ENCODE measurements at regions not wholly inside any gene's neighbourhood (a gene's known extent, or its start where the extent isn't known, plus 50 kb on each side); places are given as distances from the start of the nearest gene placed in this dataset.

- Histone ChIP-seq H3K4me3 (ENCODE audit: low read depth, low read length) (no peak overlapping the region), H3K79me1 (ENCODE audit: low read length) (no peaks in the 10 kb centered on the region), H3K27ac (ENCODE audit: low read depth, low read length) (no peak overlapping the region), H2BK5ac (ENCODE audit: low read depth, low read length, poor library complexity) (no peak overlapping the region), H3K4me2 (ENCODE audit: low read length) (no peak overlapping the region), H3K23ac (ENCODE audit: low read length) (no peak overlapping the region), H2AK5ac (ENCODE audit: low read length) (no peak overlapping the region), H3K9me3 (ENCODE audit: insufficient read depth, low read depth, low read length) (no peaks in the 10 kb centered on the region), H3K79me2 (ENCODE audit: control insufficient read depth, insufficient read depth, low read length, poor library complexity) (no peaks in the 10 kb centered on the region), H3K18ac (ENCODE audit: low read length) (no peak overlapping the region), H4K8ac (ENCODE audit: low read depth, low read length) (no peak overlapping the region), H3K4ac (ENCODE audit: low read depth, low read length) (no peak overlapping the region), H3K9ac (ENCODE audit: low read length) (no peak overlapping the region), H3K27me3 (ENCODE audit: insufficient read depth, low read length) (no peaks in the 10 kb centered on the region), H3K36me3 (ENCODE audit: control insufficient read depth in 1 of 2, insufficient read depth in 2 of 2, low read length in 2 of 2) (no peaks in the 10 kb centered on the region), H3K4me1 (ENCODE audit: control insufficient read depth in 1 of 2, insufficient read depth in 2 of 2, low read length in 2 of 2) (no peaks in the 10 kb centered on the region), H3K14ac (ENCODE audit: low read length) (no peak overlapping the region), H2BK12ac (ENCODE audit: low read length) (no peak overlapping the region), H4K12ac (ENCODE audit: low read depth, low read length) (no peak overlapping the region), H2BK120ac (ENCODE audit: insufficient read depth, low read length, poor library complexity) (no peak overlapping the region), H2AFZ (ENCODE audit: insufficient read depth, low read length, poor library complexity) (no peak overlapping the region), H4K91ac (ENCODE audit: low read depth, low read length) (no peak overlapping the region)
- WGBS (ENCODE audit: extremely low coverage, insufficient coverage, insufficient read length), result no CpG with 5 or more reads among the region's 8 CpGs
- DNase-seq, result no peak
Measured at GRCh38 chr20:60687213-60687612, 564.8 kb upstream of the CDH4 start.

GRCh38 chr20:60690771-60691170 lies 561.3 kb upstream of the CDH4 start:
- Histone ChIP-seq H3K4me2 (ENCODE audit: low read length) (no peak overlapping the region), H3K4ac (ENCODE audit: low read depth, low read length) (no peak overlapping the region), H4K91ac (ENCODE audit: low read depth, low read length) (no peak overlapping the region), H2BK12ac (ENCODE audit: low read length) (no peak overlapping the region), H3K79me1 (ENCODE audit: low read length) (no peaks in the 10 kb centered on the region), H3K9ac (ENCODE audit: low read length) (no peak overlapping the region), H3K14ac (ENCODE audit: low read length) (no peak overlapping the region), H3K36me3 (ENCODE audit: control insufficient read depth in 1 of 2, insufficient read depth in 2 of 2, low read length in 2 of 2) (no peaks in the 10 kb centered on the region), H4K12ac (ENCODE audit: low read depth, low read length) (no peak overlapping the region), H2AFZ (ENCODE audit: insufficient read depth, low read length, poor library complexity) (no peak overlapping the region), H2AK5ac (ENCODE audit: low read length) (no peak overlapping the region), H3K4me3 (ENCODE audit: low read depth, low read length) (no peak overlapping the region), H2BK120ac (ENCODE audit: insufficient read depth, low read length, poor library complexity) (no peak overlapping the region), H3K9me3 (ENCODE audit: insufficient read depth, low read depth, low read length) (no peaks in the 10 kb centered on the region), H3K27ac (ENCODE audit: low read depth, low read length) (no peak overlapping the region), H2BK5ac (ENCODE audit: low read depth, low read length, poor library complexity) (no peak overlapping the region), H3K18ac (ENCODE audit: low read length) (no peak overlapping the region), H3K27me3 (ENCODE audit: insufficient read depth, low read length) (no peaks in the 10 kb centered on the region), H3K23ac (ENCODE audit: low read length) (no peak overlapping the region), H3K4me1 (ENCODE audit: control insufficient read depth in 1 of 2, insufficient read depth in 2 of 2, low read length in 2 of 2) (peaks cover 3 to 4% of the 10 kb centered on the region in 2 experiments), H3K79me2 (ENCODE audit: control insufficient read depth, insufficient read depth, low read length, poor library complexity) (no peaks in the 10 kb centered on the region), H4K8ac (ENCODE audit: low read depth, low read length) (no peak overlapping the region)
- WGBS (ENCODE audit: extremely low coverage, insufficient coverage, insufficient read length), result no CpG with 5 or more reads among the region's 3 CpGs
- no peak for DNase-seq

- Histone ChIP-seq H4K12ac (ENCODE audit: low read depth, low read length) (no peak overlapping the region), H2AK5ac (ENCODE audit: low read length) (no peak overlapping the region), H3K4me2 (ENCODE audit: low read length) (no peak overlapping the region), H3K4me3 (ENCODE audit: low read depth, low read length) (no peak overlapping the region), H3K79me1 (ENCODE audit: low read length) (no peaks in the 10 kb centered on the region), H3K18ac (ENCODE audit: low read length) (no peak overlapping the region), H3K9me3 (ENCODE audit: insufficient read depth, low read depth, low read length) (no peaks in the 10 kb centered on the region), H2BK120ac (ENCODE audit: insufficient read depth, low read length, poor library complexity) (no peak overlapping the region), H4K8ac (ENCODE audit: low read depth, low read length) (no peak overlapping the region), H4K91ac (ENCODE audit: low read depth, low read length) (no peak overlapping the region), H3K27me3 (ENCODE audit: insufficient read depth, low read length) (no peaks in the 10 kb centered on the region), H3K36me3 (ENCODE audit: control insufficient read depth in 1 of 2, insufficient read depth in 2 of 2, low read length in 2 of 2) (no peaks in the 10 kb centered on the region), H2AFZ (ENCODE audit: insufficient read depth, low read length, poor library complexity) (no peak overlapping the region), H3K14ac (ENCODE audit: low read length) (no peak overlapping the region), H3K9ac (ENCODE audit: low read length) (no peak overlapping the region), H3K4me1 (ENCODE audit: control insufficient read depth in 1 of 2, insufficient read depth in 2 of 2, low read length in 2 of 2) (peaks cover 3 to 4% of the 10 kb centered on the region in 2 experiments), H2BK5ac (ENCODE audit: low read depth, low read length, poor library complexity) (no peak overlapping the region), H3K79me2 (ENCODE audit: control insufficient read depth, insufficient read depth, low read length, poor library complexity) (no peaks in the 10 kb centered on the region), H3K23ac (ENCODE audit: low read length) (no peak overlapping the region), H2BK12ac (ENCODE audit: low read length) (no peak overlapping the region), H3K27ac (ENCODE audit: low read depth, low read length) (no peak overlapping the region), H3K4ac (ENCODE audit: low read depth, low read length) (no peak overlapping the region)
- no CpG with 5 or more reads among the region's 4 CpGs for WGBS (ENCODE audit: extremely low coverage, insufficient coverage, insufficient read length)
- no peak for DNase-seq
Measured at GRCh38 chr20:60691966-60692615, 560.0 kb upstream of the CDH4 start.

GRCh38 chr20:60693496-60694133 lies 558.4 kb upstream of the CDH4 start:
- Histone ChIP-seq H3K4me3 (ENCODE audit: low read depth, low read length) (no peak overlapping the region), H3K27ac (ENCODE audit: low read depth, low read length) (no peak overlapping the region), H2BK120ac (ENCODE audit: insufficient read depth, low read length, poor library complexity) (no peak overlapping the region), H3K4ac (ENCODE audit: low read depth, low read length) (no peak overlapping the region), H3K79me1 (ENCODE audit: low read length) (no peaks in the 10 kb centered on the region), H3K4me2 (ENCODE audit: low read length) (no peak overlapping the region), H3K14ac (ENCODE audit: low read length) (no peak overlapping the region), H3K9me3 (ENCODE audit: insufficient read depth, low read depth, low read length) (no peaks in the 10 kb centered on the region), H4K91ac (ENCODE audit: low read depth, low read length) (no peak overlapping the region), H3K79me2 (ENCODE audit: control insufficient read depth, insufficient read depth, low read length, poor library complexity) (no peaks in the 10 kb centered on the region), H4K8ac (ENCODE audit: low read depth, low read length) (no peak overlapping the region), H3K4me1 (ENCODE audit: control insufficient read depth in 1 of 2, insufficient read depth in 2 of 2, low read length in 2 of 2) (peaks cover 3 to 4% of the 10 kb centered on the region in 2 experiments), H2AK5ac (ENCODE audit: low read length) (no peak overlapping the region), H3K23ac (ENCODE audit: low read length) (no peak overlapping the region), H2AFZ (ENCODE audit: insufficient read depth, low read length, poor library complexity) (no peak overlapping the region), H2BK12ac (ENCODE audit: low read length) (no peak overlapping the region), H3K27me3 (ENCODE audit: insufficient read depth, low read length) (no peaks in the 10 kb centered on the region), H2BK5ac (ENCODE audit: low read depth, low read length, poor library complexity) (no peak overlapping the region), H3K36me3 (ENCODE audit: control insufficient read depth in 1 of 2, insufficient read depth in 2 of 2, low read length in 2 of 2) (no peaks in the 10 kb centered on the region), H3K18ac (ENCODE audit: low read length) (no peak overlapping the region), H4K12ac (ENCODE audit: low read depth, low read length) (no peak overlapping the region), H3K9ac (ENCODE audit: low read length) (no peak overlapping the region)
- DNase-seq, result no peak
- WGBS (ENCODE audit: extremely low coverage, insufficient coverage, insufficient read length), result no CpG with 5 or more reads among the region's 11 CpGs
